HG02610 (cell line): ENCODE measurements at regions not wholly inside any gene's neighbourhood (a gene's known extent, or its start where the extent isn't known, plus 50 kb on each side); places are given as distances from the start of the nearest gene placed in this dataset.
"Not testable (repeated sequence)": the region's sequence is repeated elsewhere in the genome, so short reads cannot be mapped to it uniquely, and the experiment has no call there.

Source experiments
- ATAC-seq: cut with Tn5 transposase; IDR thresholded peaks from one replicate; pipeline ENCODE4 v1.9.1; 2021; ENCODE audit warnings: mild to moderate bottlenecking, moderate library complexity; ENCODE audit not compliant: unreplicated experiment

DNA sequence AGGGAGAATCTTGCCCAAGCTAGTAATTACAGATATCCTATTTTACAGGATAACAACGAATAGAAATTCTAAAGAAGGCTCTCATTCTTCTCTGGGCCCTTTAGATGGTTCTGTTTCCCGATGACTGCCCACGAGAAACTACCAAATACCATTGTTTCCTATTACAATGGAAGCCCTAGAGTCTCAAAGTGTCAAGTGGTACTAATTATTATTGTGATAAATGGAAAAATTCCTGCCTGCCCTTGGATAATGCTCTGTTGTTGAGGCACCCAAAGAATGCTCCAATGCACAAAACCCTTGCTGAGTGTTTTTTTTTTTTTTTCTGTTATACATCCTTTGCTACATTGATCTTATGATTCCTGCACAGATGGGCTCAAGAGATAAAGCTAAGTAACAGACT, 504.5 kb downstream of the XPNPEP1 start:
- ATAC-seq, result no peak

DNA sequence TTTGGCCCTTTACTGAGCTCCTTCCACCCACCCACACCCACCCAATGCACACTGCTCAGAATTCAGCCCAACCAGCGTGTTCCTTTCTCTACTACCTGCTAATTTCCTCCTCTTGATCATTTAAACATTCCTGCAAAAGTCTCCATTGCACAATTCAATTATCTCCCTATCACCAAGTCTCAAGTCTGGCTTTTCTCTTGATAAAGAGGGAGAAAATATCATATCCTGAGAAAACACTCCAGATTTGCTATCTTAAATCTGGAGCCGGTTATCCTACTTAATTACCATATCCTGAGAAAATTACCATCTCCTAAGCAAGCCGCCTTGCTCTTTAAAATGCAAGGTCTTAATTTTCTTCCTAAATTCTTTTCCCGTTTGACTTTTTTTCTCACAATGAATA, 505.5 kb downstream of the XPNPEP1 start:
- no peak for ATAC-seq

DNA sequence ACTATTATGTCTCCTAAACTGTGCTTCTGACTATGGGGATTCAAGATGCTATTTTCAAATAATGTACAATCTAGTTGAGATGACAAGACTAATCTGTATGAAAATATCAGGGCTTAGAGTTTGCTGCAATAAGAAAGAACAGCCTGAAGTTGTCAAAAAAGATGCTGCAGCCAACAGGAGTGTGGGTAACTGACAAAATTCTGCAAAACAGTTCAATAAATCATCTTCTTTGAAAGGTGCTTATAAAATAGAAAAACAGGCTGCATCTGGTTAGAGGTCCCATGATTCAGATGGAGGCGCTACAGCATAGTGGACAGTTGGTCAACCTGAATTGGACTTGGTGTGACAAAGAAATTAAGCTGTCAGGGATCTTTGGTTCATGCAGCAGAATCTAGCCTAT, 511.0 kb downstream of the XPNPEP1 start:
- ATAC-seq, result no peak

DNA sequence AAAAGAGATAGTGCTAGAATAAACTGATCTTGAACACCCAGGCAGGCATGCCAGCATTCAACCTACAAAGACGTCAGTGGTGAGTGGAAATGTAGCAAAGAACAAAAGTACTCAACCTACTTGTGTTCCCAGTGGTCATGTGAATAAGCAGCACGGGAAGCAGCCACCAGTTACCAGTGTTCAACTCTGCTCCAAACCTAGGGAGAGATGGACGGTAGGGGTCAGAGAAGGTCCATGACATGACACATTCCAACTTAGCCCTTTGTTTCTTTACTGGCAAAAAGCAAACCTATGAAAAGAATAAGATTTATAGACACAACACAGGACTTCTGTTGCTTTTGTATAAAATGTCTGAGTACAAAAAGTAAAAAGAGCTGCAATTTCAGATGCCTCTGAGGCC, 511.4 kb downstream of the XPNPEP1 start:
- ATAC-seq, result no peak

DNA sequence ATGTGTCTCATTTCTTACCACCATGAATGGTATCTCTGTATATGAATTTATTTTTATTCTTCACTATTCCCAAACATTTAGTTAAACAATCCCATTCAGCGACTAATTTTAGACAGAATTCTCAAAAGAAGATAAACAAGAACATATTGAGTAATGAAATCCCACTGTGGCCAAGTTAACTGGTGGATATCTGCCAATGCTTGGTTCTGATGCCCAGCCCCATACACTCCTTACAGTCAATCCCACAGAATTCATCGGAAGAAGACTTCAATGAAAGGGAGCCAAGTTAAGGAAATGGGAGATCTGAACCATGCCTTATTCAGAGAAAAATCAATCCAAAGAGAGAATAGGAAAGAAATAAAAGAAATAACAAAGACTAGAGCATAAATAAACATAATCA, 518.0 kb downstream of the XPNPEP1 start:
- ATAC-seq, result no peak

DNA sequence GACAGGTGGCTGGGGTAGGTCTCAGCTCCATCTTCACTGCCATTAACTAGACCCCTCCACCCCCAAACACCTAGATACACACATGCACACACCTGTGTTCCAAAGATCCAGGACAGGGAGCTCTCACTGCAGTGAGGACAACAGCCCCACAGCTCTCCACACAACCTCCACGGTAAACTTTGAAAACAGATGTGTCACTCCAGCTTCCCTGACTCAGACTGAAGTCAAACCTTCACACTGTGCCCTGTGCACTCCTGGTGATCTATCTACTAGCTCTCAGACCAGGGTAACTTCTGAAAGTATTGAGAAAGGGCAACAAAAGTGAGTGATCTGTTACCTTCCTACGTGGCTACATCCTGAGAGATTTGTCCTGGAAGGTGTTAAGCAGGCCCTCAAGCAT, 519.8 kb downstream of the XPNPEP1 start:
- no peak for ATAC-seq

DNA sequence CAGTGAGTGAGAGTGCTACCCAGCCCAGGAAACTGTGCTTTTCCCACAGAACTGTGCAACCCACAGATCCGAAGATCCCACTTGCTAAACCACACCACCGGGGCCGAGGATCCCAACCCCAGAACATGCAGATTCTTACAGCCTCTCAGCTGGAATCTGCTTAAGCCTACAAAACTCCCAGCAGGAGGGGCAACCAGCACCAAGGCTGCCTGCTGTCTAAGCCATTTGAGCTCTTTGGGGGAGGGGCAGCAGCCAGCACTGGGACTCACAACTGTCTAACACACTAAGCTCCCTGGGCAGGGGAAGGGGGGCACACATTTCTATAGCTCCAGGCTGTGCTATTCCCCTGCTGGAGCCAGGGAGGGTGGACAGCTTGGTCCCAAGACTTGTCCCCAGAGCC, 529.9 kb downstream of the XPNPEP1 start:
- no peak for ATAC-seq

DNA sequence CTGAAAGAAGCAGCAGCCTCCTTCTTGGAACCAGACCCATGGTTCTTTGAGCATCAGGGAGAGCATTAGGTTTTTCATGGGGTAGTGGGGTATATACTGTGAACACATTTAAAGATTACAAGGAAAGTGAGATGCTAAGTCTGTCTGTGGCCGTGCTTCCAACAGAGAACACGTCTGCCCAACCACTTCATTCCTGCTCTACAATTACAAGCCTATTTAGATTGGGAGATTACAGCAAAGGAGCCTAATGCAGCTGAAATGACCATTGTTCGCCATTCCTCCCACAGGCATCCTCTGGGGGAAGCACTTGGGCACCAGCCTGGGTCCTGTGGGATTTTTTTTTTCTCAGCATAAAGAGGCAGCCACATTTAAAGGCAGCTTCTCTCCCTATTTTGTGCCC, 536.4 kb downstream of the XPNPEP1 start:
- ATAC-seq, result no peak

DNA sequence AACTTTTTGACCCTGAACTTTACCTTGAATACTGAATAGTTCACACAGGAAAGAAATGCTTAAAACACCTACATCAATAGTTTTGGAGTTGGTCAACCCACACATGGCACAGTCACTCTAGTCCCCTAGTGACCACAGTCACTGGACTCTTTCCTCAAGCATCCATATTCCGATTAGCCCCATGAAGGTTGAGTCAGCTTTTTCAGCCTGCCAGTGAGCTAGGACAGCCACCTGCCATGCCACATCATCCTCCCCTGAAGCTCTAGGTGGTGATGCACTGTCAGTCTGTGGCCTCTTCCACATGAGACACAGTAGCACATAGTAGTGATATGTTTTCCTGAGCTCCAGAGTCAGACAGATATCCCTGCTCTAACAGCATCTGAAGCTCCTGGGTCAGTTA, 537.2 kb downstream of the XPNPEP1 start:
- ATAC-seq, result no peak

DNA sequence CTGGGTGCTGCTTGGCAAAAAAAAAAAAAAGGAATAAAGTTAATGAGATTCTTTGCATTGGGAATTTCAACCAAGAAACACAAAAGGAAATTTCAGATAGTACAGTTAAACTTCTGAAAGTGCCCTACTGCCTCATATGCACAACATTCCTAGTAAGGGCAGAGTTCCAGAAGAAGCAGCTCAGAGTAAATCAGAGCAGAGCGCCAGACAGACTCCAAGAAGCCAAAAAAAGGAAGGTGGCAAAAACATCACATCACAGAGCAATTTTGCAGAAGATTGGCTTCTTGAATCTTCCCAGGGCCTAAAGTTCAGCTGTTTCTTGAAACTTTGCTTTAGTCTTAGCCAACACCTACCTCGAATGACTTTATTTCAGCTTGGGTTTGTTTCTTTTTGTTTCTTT, 544.1 kb downstream of the XPNPEP1 start:
- ATAC-seq, result no peak

DNA sequence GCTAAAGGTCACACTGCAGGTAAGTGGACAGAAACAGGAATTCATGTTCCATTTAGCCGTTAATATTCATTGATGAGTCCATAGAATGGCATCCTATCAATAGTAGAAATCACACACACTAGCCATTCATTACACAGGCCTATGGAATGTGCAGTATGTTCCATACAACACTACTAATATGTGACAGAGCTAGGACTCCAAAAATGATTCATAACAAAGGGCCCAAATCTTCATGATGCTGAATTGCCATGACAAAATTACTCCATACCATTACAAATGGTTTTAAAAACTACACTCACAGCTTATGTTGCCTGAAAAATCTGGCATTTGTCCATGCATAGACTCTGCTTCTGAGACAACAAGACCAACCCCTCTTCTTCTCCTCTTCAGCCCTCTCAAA, 549.1 kb downstream of the XPNPEP1 start:
- ATAC-seq, result no peak

DNA sequence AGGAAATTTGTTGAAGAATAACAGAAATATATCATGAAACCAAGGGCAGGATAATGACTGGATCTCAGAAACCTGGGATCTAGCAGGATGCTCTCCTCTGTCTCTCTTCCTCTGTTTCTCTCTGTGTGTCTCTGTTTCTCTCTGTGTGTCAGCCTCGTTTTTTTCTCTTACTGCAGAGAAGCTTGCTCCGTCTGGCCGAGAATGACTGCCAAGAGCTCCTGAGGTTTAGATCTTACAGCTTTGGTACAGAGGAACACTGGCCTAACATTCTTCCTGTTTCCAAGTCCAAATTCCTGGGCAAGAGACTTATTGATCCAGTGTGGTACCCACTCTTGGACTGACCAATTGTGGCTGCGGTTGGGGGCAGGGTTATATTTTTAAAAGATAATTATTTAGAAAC, 564.0 kb downstream of the XPNPEP1 start:
- ATAC-seq, result no peak

DNA sequence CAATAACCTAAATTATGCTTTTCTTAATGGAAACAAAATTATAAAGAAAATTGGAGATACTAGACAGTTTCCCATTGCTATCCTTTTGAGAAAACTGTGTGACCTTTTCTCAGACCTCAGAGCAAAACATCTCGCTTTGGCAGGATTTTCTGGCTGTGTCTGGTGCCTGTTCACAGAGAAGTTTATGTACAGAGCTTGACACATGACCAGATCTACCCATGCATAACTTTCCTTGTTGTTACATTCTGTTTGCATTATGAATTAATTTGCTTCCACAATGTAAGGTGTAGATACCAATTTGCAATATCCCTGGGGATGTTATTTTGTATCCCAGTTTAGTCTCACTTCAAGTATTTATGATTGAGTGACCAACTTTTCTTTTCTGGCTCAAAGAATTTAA, 565.0 kb downstream of the XPNPEP1 start:
- ATAC-seq, result no peak

DNA sequence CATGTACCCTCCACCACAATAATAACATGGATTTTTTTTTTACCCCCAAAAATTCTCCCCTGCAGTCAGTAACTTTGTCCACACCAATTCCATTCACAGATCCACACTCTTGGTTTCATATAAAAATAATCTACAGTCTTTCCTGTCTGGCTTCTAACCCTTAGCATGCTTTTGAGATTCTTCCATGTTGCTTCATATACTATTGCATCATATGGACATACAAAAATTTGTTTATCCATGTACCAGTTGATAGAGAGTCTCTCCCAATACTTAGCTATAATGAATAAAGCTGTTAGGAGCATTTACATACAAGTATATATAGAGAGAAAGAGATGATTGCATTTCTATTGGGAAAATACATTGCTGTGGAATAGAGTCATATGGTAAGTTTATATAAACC, 575.0 kb downstream of the XPNPEP1 start:
- no peak for ATAC-seq

DNA sequence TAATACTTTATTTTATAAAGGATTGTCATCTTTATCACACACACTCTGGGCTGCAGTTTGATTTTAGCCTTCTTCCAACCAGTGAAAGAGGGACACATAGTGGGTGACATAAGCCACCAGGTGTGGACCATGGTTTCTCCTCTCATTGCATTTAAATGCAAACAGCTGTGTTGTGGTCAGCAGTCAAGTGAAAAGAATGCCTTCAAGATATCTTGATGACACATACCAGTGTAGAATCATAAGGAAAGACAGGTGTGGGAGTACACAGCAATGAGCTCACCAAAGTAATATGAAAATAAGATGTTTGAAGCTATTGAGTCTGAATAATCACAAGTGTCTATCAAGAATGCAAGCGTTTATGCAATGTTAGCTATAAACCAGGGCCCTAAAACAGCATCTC, 580.0 kb downstream of the XPNPEP1 start:
- no peak for ATAC-seq

DNA sequence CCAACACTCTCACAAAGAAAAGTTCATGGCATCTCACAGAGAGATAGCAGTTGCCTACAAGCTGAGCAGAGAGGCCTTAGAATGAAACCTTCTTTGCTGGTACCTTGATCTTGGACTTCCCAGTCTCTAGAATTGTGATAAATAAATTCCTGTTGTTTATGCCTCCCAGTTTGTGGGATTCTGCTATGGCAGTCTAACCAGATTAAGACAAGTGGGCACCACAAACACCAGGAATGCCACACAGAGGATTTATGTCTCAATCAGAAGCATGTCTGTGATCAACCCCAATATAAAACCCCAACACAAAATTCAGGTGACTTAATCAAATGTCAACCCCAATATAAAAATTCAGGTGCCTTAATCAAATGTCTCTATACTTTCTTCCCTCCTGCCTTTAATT, 581.3 kb downstream of the XPNPEP1 start:
- no peak for ATAC-seq

DNA sequence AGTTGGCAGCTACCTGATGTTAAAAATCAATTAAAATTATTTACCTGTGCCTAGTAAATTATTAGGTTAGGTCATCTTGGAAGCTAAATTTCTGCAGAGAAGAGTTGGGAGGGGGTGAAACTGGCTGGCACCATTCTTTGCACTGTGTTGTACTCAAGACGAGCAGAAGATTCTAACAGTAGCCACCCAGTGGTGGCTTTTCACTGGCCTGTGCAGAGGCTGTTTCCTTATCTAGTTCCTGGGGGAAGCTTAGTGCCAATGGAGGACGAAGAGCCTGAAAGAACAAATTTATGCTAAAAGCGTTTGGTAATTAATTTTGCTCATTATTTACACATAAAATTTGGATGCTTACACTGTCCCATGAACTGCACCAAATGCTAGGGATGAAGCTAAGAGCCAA, 595.3 kb downstream of the XPNPEP1 start:
- no peak for ATAC-seq

DNA sequence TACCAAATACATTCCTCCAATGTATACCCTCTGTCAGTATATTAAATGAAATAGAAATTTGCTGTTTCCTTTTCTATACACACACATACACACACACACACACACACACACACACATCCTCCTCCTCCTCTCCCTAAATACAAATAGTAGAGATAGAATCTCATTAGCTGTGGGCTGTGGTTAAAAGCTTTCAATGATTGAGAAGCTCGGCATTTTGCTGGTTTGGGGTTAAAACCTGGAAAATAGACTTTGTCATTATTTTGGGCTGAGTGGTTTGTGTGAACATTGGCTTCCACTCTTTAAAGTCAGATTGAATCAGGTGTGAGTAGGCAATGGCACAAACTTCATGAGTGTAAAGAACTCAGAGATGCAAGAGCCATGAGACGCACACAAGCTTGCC, 596.0 kb downstream of the XPNPEP1 start:
- ATAC-seq, result no peak

DNA sequence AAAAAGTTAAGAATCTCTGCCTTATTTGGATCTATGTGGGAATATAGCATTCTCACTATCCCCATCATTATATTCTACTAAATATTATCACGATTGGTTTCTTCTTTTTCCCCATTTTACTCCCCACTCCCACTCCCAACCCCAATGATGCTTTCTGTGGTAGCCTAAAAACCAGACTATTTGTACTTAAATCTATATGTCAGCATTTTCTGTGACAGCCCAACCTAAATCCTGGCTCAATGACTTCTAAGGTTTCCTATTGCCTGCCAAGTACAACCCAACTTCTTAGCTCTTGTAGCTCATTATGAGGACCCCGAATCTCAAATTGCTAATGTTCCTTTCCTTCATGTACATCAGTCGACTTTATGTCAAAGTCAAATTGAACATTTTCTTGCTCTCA, 598.6 kb downstream of the XPNPEP1 start:
- ATAC-seq, result no peak

DNA sequence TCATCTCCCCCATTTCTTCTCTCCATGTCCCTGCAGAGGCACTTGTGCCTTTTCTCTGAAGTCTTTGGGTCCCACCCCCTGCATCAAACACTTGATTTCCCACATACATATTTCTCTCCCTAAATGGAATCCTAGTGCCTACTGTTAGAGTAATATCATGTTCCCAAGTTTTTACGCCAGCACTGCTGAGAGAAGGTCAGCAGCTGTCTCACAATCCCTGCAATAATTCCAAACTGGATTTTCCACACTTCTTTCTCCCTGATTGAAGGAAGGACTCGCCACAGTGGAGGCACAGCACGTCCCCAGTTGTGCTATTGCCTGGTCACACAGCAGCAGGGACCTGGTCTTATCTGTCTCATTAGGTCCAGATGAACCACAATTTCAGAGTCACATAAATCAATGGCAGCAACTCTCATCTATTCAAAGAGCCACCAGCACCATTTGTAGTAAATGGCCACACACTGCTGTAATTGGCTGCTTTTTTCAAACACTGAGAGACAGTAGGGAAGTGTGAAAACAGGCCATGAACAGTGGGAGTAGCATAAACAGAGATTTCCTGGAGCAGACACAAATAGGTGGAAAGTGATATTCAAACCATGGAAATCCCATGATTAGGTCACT, 605.5 kb downstream of the XPNPEP1 start:
- ATAC-seq, result no peak

DNA sequence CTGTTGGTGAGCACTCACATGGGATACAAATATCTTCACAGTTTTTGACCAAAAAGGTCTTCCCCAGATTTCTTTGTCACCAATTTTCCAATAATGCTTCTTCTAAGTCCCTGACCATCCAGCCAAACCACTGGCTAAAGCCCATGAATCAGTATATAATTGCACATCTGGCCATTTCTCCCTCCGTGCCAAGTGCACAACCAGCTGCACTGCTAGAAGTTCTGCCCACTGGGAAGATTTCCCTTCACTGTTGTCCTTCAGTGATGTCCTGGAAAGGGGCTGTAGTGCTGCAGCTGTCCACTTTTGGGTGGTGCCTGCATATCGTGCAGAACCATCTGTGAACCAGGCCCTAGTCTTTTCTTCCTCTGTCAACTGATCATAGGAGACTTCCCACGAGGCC, 609.3 kb downstream of the XPNPEP1 start:
- not testable (repeated sequence) for ATAC-seq

DNA sequence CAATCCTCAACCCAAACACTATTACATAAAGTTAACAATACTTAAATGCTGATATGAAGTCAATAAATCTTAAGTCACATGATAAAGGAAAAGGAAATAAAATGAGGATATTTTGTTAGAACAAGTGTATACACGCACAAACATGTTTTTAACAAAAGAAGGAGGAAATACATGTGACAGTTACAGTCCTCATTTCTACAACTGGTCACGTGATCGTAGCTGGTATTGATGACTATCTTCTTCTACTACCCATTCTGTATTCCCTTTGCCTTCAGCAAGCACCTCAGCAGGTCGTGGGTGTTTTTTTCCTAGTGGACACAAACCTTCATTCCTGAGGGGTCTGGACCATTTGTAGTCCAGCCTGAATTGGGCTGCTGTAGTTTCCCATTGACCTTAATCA, 610.8 kb downstream of the XPNPEP1 start:
- ATAC-seq, result not testable (repeated sequence)

DNA sequence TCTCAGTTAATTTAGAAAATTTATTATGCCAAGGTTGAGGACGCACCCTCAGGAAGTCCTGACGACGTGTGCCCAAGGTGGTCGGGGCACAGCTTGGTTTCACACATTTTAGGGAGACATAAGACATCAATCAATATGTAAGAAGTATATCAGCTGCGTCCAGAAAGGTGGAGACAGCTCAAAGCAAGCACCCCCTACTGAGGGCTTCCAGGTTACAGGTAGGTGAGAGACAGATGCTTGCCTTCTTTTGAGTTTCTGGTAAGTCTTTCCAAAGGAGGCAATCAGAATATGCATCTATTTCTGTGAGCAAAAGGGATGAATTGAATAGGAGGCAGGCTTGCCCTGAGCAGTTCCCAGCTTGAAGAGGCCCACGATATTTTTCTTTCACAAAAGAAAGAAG, 614.3 kb downstream of the XPNPEP1 start:
- ATAC-seq, result no peak

DNA sequence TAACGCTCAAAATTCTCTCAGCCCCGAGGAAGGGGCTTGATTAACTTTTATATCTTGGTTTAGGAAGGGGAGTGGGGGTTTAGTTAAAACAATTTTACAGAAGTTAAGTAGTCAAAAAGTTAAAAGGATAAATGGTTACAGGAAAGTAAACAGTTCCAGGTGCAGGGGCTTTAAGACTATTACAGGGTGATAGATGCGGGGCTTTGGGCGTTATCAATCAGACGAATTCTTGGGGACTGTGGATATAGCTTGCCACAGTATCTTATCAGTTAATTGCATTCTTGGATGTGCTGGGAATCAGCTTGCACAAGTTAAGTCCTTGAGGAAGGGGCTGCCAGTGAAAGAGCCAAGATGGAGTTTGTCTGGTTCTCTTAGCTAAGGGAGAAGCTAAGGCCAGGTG, 616.2 kb downstream of the XPNPEP1 start:
- ATAC-seq, result not testable (repeated sequence)
